ENCODE measurements at regions not wholly inside any gene's neighbourhood (a gene's known extent, or its start where the extent isn't known, plus 50 kb on each side); places are given as distances from the start of the nearest gene placed in this dataset.

DNA sequence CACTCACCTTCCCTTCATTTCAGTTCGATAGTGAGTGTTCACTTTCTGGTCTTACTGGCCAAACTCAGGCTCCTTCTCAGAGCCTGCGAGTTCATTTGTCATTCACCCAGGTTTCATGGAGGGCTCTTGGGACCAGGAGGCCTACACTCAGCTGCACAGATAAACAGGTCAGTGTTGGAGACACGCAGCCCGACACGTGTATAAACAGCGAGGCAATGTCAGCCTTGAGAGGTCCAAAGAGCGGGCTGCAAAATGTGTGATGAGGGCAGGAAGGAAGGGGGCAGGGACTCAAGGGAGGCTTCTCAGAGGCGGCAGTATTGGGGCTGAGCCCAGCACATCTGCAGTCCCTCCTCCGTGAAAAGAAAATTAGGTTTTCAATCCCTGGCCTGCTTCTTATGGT lies 82.6 kb upstream of the ZNF618 start:
- H3K27ac ChIP-seq, result no peak overlapping the region
- TF ChIP-seq, protein P1, sequence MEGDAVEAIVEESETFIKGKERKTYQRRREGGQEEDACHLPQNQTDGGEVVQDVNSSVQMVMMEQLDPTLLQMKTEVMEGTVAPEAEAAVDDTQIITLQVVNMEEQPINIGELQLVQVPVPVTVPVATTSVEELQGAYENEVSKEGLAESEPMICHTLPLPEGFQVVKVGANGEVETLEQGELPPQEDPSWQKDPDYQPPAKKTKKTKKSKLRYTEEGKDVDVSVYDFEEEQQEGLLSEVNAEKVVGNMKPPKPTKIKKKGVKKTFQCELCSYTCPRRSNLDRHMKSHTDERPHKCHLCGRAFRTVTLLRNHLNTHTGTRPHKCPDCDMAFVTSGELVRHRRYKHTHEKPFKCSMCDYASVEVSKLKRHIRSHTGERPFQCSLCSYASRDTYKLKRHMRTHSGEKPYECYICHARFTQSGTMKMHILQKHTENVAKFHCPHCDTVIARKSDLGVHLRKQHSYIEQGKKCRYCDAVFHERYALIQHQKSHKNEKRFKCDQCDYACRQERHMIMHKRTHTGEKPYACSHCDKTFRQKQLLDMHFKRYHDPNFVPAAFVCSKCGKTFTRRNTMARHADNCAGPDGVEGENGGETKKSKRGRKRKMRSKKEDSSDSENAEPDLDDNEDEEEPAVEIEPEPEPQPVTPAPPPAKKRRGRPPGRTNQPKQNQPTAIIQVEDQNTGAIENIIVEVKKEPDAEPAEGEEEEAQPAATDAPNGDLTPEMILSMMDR (conservative IDR thresholded peaks at IDR 0.05), result no peak

DNA sequence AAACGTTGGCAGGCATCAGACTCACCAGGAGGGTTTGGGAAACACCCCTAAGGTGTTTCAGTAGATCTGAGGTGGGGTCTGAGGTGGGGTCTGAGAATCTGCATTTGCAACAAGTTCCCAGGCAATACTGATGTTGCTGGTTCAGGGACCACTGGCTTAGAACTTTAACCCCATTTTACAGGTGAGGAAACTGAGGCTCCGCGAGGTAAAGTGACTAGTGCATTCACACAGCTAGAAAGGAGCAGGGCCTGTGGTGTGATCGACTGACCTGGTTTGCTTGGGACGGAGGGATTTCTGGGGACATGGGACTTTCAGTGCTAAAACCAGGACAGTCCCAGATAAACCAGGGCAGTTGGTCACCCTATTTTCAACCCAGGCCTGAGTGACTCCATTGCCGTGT lies 81.4 kb upstream of the ZNF618 start:
- TF ChIP-seq, protein P1 (conservative IDR thresholded peaks at IDR 0.05), result no peak
- no peak overlapping the region for H3K27ac ChIP-seq

GRCh38 chr9:113795811-113796392 lies 80.2 kb upstream of the ZNF618 start:
- TF ChIP-seq, protein P1 (conservative IDR thresholded peaks at IDR 0.05), result no peak
- no peak overlapping the region for H3K27ac ChIP-seq

GRCh38 chr9:113796646-113797426 lies 79.3 kb upstream of the ZNF618 start:
- TF ChIP-seq, protein P1 (conservative IDR thresholded peaks at IDR 0.05), result no peak
- no peak overlapping the region for H3K27ac ChIP-seq

DNA sequence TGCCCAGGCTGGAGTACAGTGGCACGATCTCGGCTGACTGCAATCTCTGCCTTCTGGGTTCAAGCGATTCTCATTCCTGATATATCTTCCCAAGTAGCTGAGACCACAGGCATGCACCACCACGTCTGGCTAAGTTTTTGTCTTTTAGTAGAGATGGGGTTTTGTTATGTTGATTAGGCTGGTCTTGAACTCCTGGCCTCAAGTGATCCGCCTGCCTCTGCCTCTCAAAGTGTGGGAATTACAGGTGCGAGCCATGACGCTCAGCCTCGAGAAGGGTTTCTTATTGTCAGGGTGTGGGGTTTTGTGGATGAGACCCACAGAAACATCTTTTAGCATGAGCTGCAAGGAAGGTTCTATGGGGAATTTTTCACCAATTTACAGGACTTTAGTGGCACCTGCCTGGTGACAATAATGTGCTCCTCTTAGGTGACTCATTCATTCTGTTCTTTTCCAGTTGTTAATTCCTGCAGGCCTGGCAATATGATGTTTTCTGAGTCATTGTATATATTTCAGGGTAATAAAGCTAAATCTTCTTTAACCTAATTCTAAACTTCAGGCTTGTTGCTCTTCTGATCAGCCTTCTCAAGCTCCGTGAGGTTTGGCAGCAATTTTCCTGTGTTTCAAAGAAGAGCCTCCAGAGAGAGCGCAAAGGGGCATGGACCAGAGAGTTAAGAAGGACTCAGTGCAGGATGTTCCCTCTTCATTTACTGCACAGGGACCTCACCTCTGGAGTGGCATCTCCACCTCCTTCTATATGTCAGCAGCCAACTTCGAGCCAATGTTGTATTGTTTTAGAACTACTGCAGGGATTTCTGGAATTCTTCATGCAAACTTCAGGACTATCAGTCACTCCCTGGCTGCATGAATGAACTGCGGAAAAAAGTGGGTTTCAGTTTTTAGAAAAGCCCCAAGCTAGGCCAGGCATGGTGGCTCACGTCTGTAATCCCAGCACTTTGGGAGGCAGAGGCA lies 77.8 kb upstream of the ZNF618 start:
- TF ChIP-seq, protein P1 (conservative IDR thresholded peaks at IDR 0.05), result no peak

DNA sequence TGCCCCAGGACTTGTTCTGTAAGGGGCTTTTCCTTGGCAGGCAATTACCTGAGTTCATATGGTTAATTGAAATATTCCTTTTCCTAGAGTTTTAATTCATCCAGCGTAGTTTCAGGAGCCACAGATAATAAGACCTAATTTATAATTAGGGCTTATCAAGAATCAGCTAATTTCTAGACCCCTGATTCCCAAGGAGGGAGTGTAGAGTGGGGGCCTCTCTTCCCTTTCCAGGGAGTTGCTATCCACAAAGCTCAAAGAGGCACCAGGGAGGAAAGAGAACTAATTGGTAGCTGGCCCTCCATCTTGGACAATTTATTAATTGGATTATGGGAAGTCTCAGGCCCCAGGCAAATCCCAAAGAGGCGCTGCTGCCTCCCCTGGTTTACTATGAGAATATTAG lies 75.8 kb upstream of the ZNF618 start:
- TF ChIP-seq, protein P1 (conservative IDR thresholded peaks at IDR 0.05), result no peak
- no peak overlapping the region for H3K27ac ChIP-seq

More for the DNA sequence above, 77.8 kb upstream of the ZNF618 start:
- no peak overlapping the region for H3K27ac ChIP-seq
